ENCODE measurements at regions not wholly inside any gene's neighbourhood (a gene's known extent, or its start where the extent isn't known, plus 50 kb on each side); places are given as distances from the start of the nearest gene placed in this dataset.
"Not testable (repeated sequence)": the region's sequence is repeated elsewhere in the genome, so short reads cannot be mapped to it uniquely, and the experiment has no call there.

- no peak for DNase-seq
Observed at GRCh38 chr13:95391785-95392184, 90.5 kb upstream of the ABCC4 start.

GRCh38 chr13:95392597-95392996 is 91.3 kb upstream of the ABCC4 start:
- no peak for DNase-seq

GRCh38 chr13:95403349-95404140 is 102.3 kb upstream of the ABCC4 start:
- DNase-seq, result no peak

- peak; percentile 65 for DNase-seq
Observed at GRCh38 chr13:95404141-95404882, 103.1 kb upstream of the ABCC4 start.

GRCh38 chr13:95406176-95406575 is 104.9 kb upstream of the ABCC4 start:
- DNase-seq, result no peak

GRCh38 chr13:95411428-95412040 is 110.3 kb upstream of the ABCC4 start:
- no peak for DNase-seq

GRCh38 chr13:95418946-95419345 is 117.7 kb upstream of the ABCC4 start:
- no peak for DNase-seq

- DNase-seq, result no peak
Observed at GRCh38 chr13:95420501-95420900, 119.2 kb upstream of the ABCC4 start.

GRCh38 chr13:95426631-95427030 is 125.4 kb upstream of the ABCC4 start:
- DNase-seq, result no peak

GRCh38 chr13:95430525-95430924 is 122.0 kb upstream of the CLDN10 start:
- DNase-seq, result not testable (repeated sequence)

GRCh38 chr13:95432141-95432540 is 120.4 kb upstream of the CLDN10 start:
- DNase-seq, result no peak

GRCh38 chr13:95433537-95433936 is 119.0 kb upstream of the CLDN10 start:
- no peak for DNase-seq

GRCh38 chr13:95434111-95434510 is 118.4 kb upstream of the CLDN10 start:
- no peak for DNase-seq

GRCh38 chr13:95437561-95437960 is 115.0 kb upstream of the CLDN10 start:
- no peak for DNase-seq

- no peak for DNase-seq
Observed at GRCh38 chr13:95438297-95438696, 114.2 kb upstream of the CLDN10 start.

- no peak for DNase-seq
Observed at GRCh38 chr13:95440441-95441088, 112.0 kb upstream of the CLDN10 start.

- no peak for DNase-seq
Observed at GRCh38 chr13:95441326-95441725, 111.2 kb upstream of the CLDN10 start.

GRCh38 chr13:95444006-95444730 is 108.4 kb upstream of the CLDN10 start:
- no peak for DNase-seq

GRCh38 chr13:95445131-95445530 is 107.4 kb upstream of the CLDN10 start:
- DNase-seq, result no peak

- DNase-seq, result no peak
Observed at GRCh38 chr13:95447814-95448213, 104.7 kb upstream of the CLDN10 start.

- no peak for DNase-seq
Observed at GRCh38 chr13:95451656-95452055, 100.9 kb upstream of the CLDN10 start.

GRCh38 chr13:95452375-95452774 is 100.1 kb upstream of the CLDN10 start:
- DNase-seq, result no peak

GRCh38 chr13:95455782-95456181 is 96.7 kb upstream of the CLDN10 start:
- DNase-seq, result no peak

Measured in NCI-H1694 (cell line).